ENCODE measurements at regions not wholly inside any gene's neighbourhood (a gene's known extent, or its start where the extent isn't known, plus 50 kb on each side); places are given as distances from the start of the nearest gene placed in this dataset.

DNA sequence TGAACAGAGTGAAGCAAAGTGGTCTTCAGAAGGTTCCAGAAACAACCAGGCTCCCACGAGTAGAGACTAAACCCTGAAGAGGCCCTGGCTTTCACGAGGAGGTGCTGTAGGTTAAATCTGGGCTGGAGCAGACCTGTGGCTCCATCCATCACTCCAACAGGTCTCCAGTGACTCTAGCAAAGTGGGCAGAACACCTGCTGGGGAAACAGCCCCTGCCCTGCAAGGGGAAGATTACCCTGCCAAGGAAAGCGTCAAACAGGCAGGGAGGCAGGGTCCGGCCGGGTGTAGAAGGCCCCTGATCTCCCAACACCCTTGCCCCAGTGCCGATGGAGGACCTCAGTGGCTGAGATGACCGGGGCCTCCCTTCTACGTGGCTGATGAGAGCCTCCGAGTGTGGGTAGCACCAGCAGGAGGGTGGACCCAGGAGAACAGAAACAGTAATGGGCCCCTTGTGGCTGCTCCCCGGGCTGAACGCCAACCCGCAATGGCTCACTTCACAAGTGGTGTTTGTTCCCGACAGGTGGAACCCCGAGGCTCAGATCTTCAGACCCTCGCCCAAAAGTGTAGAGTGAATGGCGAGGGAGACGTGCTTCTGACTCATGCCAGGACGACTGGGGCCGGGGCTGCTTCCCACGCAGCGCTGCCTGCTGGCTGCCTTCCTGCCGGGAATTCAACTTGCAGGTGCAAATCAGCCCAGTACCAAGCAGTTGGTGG is 112.0 kb downstream of the SHANK2 start:
- TF ChIP-seq, protein P1, sequence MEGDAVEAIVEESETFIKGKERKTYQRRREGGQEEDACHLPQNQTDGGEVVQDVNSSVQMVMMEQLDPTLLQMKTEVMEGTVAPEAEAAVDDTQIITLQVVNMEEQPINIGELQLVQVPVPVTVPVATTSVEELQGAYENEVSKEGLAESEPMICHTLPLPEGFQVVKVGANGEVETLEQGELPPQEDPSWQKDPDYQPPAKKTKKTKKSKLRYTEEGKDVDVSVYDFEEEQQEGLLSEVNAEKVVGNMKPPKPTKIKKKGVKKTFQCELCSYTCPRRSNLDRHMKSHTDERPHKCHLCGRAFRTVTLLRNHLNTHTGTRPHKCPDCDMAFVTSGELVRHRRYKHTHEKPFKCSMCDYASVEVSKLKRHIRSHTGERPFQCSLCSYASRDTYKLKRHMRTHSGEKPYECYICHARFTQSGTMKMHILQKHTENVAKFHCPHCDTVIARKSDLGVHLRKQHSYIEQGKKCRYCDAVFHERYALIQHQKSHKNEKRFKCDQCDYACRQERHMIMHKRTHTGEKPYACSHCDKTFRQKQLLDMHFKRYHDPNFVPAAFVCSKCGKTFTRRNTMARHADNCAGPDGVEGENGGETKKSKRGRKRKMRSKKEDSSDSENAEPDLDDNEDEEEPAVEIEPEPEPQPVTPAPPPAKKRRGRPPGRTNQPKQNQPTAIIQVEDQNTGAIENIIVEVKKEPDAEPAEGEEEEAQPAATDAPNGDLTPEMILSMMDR (IDR thresholded peaks at IDR 0.05) = no peak
- TF ChIP-seq POLR2AphosphoS5 (IDR thresholded peaks at IDR 0.05) = no peak
- TF ChIP-seq POLR2A (IDR thresholded peaks at IDR 0.05) = no peak
- no peaks in the 10 kb centered on the region for H3K27me3 ChIP-seq (replicated peaks; ENCODE audit: insufficient read depth)
- H3K4me3 ChIP-seq = no peak overlapping the region
- DNase-seq (ENCODE audit: low spot score) = no peak
- peak overlapping the region; percentile 66 to 71 for H3K27ac ChIP-seq
- H3K9me3 ChIP-seq = no peaks in the 10 kb centered on the region
- 78% methylated on average over 22 of the region's 22 CpGs for WGBS
- H3K36me3 ChIP-seq = no peaks in the 10 kb centered on the region
- H3K4me1 ChIP-seq (replicated peaks) = peaks cover 8% of the 10 kb centered on the region
- intact Hi-C loops (cut with DNase I) = no loop called here

DNA sequence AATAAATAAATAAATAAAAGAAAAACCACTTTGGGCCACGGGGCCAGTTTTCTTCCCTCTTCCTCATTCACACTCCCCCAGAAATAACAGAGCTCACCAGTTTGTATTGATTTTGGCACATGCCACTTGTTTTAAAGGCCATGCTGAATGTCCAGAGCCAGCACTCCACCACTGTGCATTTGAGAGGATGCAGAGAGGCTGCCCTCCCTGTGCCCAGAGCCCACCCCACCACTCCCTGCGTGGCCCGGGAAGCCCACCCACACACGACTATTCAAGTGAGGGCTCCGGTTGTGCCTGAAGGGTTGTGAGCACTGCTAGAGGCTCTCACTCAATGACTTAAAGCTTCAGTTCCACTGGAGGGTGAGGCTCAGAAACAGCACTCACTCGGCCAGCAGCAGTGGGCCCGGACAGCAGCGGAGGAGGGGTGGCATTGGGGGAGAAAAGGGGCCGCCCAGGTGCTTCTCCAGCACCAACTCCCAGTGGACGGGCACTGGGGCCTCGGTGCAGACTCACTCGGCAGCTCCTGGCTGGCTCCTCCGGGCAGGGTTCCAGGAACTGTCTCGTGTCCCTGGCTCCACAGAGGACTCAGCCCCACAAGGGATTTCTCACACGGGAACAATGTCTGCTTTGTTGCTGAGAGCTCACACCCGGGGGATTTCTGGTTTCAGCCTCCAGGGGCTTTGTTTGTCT is 112.7 kb downstream of the SHANK2 start:
- Histone ChIP-seq H3K27ac (peak overlapping the region; percentile 66 to 71), H3K9me3 (no peaks in the 10 kb centered on the region), H3K4me1 (replicated peaks) (peaks cover 8% of the 10 kb centered on the region), H3K36me3 (no peaks in the 10 kb centered on the region), H3K4me3 (no peak overlapping the region), H3K27me3 (replicated peaks; ENCODE audit: insufficient read depth) (no peaks in the 10 kb centered on the region)
- WGBS = 20% methylated on average over 13 of the region's 16 CpGs
- TF ChIP-seq POLR2AphosphoS5 (IDR thresholded peaks at IDR 0.05) = peak; percentile 14
- no peak for TF ChIP-seq POLR2A (IDR thresholded peaks at IDR 0.05)
- DNase-seq (ENCODE audit: low spot score) = peak; percentile 83
- intact Hi-C loops (cut with DNase I) = no loop called here

DNA sequence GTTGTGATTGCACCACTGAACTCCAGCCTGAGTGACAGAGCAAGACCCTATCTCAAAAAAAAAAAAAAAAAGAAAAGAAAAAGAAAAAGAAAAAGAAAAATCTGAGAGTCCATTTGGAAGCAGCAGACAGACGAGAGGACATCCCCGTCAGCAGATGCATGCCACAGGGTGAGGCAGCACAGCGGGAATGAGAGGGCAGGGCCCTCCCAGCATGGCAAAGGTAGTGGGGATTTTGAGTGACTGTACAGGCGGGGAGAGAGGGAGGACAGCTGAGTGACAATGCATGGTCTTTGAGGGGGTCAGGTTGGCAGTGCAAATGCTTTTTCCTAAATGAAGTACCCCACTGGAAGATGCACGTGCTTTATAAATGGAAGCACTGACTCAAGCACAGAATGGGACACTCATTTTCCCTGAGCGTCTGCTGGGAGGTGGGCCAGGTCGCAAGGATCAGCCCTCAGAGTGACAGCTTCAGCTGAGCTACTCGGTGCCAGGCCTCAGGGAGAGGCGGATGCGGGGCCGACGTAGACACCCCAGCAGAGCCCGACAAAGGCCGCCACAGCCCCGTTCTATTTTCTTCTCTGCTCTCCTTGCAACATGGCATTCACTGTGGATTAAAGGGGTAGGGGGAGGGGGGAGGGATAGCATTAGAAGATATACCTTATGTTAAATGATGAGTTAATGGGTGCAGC is 113.5 kb downstream of the SHANK2 start:
- Histone ChIP-seq H3K36me3 (no peaks in the 10 kb centered on the region), H3K27ac (no peak overlapping the region), H3K4me3 (no peak overlapping the region), H3K9me3 (no peaks in the 10 kb centered on the region), H3K4me1 (replicated peaks) (peaks cover 8% of the 10 kb centered on the region), H3K27me3 (replicated peaks; ENCODE audit: insufficient read depth) (no peaks in the 10 kb centered on the region)
- TF ChIP-seq, protein P1 (IDR thresholded peaks at IDR 0.05) = no peak
- TF ChIP-seq POLR2AphosphoS5 (IDR thresholded peaks at IDR 0.05) (no peak), POLR2A (IDR thresholded peaks at IDR 0.05) (no peak)
- 94% methylated on average over 12 of the region's 15 CpGs for WGBS
- intact Hi-C loops (cut with DNase I) = no loop called here
- DNase-seq (ENCODE audit: low spot score) = no peak

DNA sequence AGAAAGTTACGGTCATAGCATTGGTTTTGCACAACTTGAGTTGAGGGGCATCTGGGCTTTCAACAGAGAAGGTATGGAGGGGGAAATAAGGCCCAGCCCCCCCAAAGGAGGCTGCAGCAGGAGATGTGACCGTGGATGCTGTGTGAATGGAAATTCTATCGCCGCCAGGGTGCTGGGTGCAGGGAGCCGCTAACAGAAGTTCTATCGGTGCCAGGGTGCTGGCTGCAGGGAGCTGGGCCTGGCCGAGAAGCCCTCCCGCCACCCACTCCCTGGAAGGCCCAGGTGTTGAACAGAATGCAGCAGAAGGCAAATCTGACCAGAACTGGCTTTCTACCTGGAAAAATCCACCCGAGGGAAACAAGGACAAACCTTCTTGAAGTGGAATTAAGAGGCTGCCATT is 115.0 kb downstream of the SHANK2 start:
- H3K27me3 ChIP-seq (replicated peaks; ENCODE audit: insufficient read depth) = no peaks in the 10 kb centered on the region
- H3K27ac ChIP-seq = no peak overlapping the region
- 92% methylated on average over 9 of the region's 9 CpGs for WGBS
- H3K4me1 ChIP-seq (replicated peaks) = peaks cover 8% of the 10 kb centered on the region
- intact Hi-C loops (cut with DNase I) = no loop called here
- H3K9me3 ChIP-seq = no peaks in the 10 kb centered on the region
- no peak for TF ChIP-seq POLR2AphosphoS5 (IDR thresholded peaks at IDR 0.05)
- TF ChIP-seq, protein P1 (IDR thresholded peaks at IDR 0.05) = no peak
- no peak for TF ChIP-seq POLR2A (IDR thresholded peaks at IDR 0.05)
- H3K36me3 ChIP-seq = no peaks in the 10 kb centered on the region
- no peak overlapping the region for H3K4me3 ChIP-seq
- no peak for DNase-seq (ENCODE audit: low spot score)

DNA sequence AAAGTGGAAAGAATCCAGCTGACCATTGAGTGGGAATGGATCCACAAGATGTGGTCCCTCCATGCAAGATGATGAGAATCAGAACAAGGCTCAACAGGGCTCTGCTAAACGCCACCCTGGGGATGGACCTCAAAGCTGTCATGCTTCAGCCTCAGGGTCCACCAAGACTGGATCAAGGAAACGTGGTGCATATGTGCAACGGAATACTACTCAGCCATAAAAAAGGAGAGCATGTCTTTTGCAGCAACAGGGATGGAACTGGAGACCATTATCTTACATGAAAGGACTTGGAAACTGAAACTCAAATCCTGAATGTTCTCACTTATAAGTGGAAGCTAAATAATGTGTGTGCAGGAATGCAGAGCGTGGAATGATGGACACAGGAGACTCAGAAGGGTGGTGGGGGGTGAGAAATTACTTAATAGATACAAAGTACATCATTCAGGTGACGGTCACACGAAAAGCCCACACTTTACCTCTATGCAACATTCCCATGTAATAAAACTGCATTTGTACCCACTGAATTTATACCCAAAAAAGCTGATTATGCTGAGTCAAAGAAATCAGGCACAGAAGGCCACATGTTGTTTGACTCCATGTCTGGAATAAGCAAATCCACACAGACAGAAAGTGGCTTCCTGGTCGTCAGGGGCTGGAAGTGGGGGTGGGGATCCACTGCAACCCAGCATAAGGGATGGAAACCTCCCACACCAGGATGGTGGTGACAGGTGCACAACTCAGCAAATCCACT is 116.1 kb downstream of the SHANK2 start:
- Histone ChIP-seq H3K4me3 (no peak overlapping the region), H3K27ac (no peak overlapping the region), H3K36me3 (no peaks in the 10 kb centered on the region), H3K9me3 (no peaks in the 10 kb centered on the region), H3K4me1 (replicated peaks) (peaks cover 8% of the 10 kb centered on the region), H3K27me3 (replicated peaks; ENCODE audit: insufficient read depth) (no peaks in the 10 kb centered on the region)
- TF ChIP-seq POLR2A (IDR thresholded peaks at IDR 0.05) (no peak), POLR2AphosphoS5 (IDR thresholded peaks at IDR 0.05) (no peak)
- TF ChIP-seq, protein P1 (IDR thresholded peaks at IDR 0.05) = no peak
- 90% methylated on average over 7 of the region's 7 CpGs for WGBS
- DNase-seq (ENCODE audit: low spot score) = no peak
- intact Hi-C loops (cut with DNase I) = no loop called here
